Mucosa of rectum (tissue), 2 donors: ENCODE measurements at regions not wholly inside any gene's neighbourhood (a gene's known extent, or its start where the extent isn't known, plus 50 kb on each side); places are given as distances from the start of the nearest gene placed in this dataset.

Experiments
- H3K27ac ChIP-seq, 2 donors: one replicate each; pipeline ENCODE4 v1.7.0; 2013; ENCODE audit warnings: inconsistent platforms in 2 of 2, low read depth in 2 of 2, low read length in 2 of 2
- H3K27me3 ChIP-seq, 2 donors: one replicate each; pipeline ENCODE4 v1.7.0; 2013; ENCODE audit warnings: low read length in 2 of 2; ENCODE audit not compliant: control insufficient read depth in 2 of 2, insufficient read depth in 2 of 2
- H3K36me3 ChIP-seq, 2 donors: one replicate each; pipeline ENCODE4 v1.7.0; 2013; ENCODE audit warnings: low read length in 2 of 2; ENCODE audit not compliant: control insufficient read depth in 2 of 2, insufficient read depth in 2 of 2
- H3K4me1 ChIP-seq, 2 donors: one replicate each; pipeline ENCODE4 v1.7.0; 2013; ENCODE audit warnings: low read length in 2 of 2, mild to moderate bottlenecking in 1 of 2; ENCODE audit not compliant: control insufficient read depth in 2 of 2, insufficient read depth in 2 of 2
- H3K4me3 ChIP-seq, 2 donors: one replicate each; pipeline ENCODE4 v1.7.0; 2013; ENCODE audit warnings: low read length in 2 of 2
- H3K9ac ChIP-seq, 2 donors: one replicate each; pipeline ENCODE4 v1.7.0; 2013; ENCODE audit warnings: low read length in 2 of 2, low read depth in 1 of 2, mild to moderate bottlenecking in 1 of 2
- H3K9me3 ChIP-seq, 2 donors: one replicate each; pipeline ENCODE4 v1.7.0; 2013; ENCODE audit warnings: low read length in 2 of 2; ENCODE audit not compliant: control insufficient read depth in 2 of 2
- donor health status: healthy.
- donor health status: Normal muscosa, but diverticular disease.

DNA sequence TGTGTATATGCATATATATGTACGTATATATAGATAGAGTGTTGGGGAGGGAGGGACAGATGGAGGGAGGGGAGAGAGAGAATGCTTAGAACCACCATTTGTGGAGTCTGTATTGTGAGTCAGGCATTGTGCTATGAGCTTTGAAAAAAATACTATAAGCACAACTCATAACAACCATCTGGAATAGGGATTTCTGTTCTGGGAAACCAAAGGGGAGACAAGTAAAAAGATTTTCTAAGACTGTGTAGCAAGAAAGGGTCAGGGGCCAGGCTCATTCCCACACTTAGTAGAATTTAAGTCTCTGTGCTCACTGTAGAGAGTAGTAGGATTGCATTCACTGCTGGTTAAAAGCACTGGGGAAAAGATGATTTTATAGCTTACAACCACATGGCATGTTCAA, 202.3 kb upstream of the SGCD start:
- Histone ChIP-seq H3K4me1 (no peaks in the 10 kb centered on the region), H3K4me3 (no peak overlapping the region), H3K9ac (no peak overlapping the region), H3K36me3 (no peaks in the 10 kb centered on the region), H3K9me3 (no peaks in the 10 kb centered on the region), H3K27ac (no peak overlapping the region), H3K27me3 (no peaks in the 10 kb centered on the region)

DNA sequence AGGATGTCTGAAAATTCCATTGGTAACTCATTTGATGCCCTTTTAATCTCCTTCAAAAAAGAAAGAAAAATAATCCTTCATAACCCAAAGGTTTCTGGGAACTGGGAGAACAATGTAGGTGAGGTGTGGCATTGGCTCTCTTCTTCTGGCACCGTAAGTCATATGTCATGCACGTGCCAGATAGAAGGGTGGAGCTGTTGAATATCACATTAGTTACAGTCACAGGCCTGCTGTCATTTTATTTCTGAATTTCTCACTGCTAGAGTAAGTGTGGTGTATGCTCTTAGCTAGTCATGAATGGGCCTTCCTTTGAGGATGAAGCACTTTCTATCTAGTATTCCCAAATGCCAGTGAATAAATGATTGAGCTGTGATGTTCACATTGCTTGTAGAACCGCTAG, 201.8 kb upstream of the SGCD start:
- H3K36me3 ChIP-seq = no peaks in the 10 kb centered on the region
- H3K27me3 ChIP-seq = no peaks in the 10 kb centered on the region
- no peak overlapping the region for H3K4me3 ChIP-seq
- H3K27ac ChIP-seq = no peak overlapping the region
- no peak overlapping the region for H3K9ac ChIP-seq
- H3K4me1 ChIP-seq = no peaks in the 10 kb centered on the region
- H3K9me3 ChIP-seq = no peaks in the 10 kb centered on the region

DNA sequence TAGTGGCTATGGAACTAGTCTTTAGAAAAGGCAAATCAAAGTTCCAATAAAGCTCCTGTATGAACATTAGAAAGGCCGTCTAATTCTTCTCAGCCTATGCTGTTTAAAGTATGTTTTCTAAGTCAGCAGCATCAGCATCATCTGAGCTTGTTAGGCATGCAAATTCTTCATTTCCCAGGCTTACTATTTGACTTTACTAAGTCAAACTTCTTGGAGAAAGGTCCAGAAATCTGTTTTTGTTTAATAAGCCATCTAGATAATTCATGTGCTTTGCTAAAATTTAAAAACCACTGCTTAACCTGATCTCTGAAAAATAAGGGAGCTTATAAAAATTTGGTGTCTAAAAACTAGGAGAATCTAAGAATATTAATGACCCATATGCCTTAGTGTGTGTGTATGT, 200.2 kb upstream of the SGCD start:
- Histone ChIP-seq H3K4me1 (no peaks in the 10 kb centered on the region), H3K27me3 (no peaks in the 10 kb centered on the region), H3K9me3 (no peaks in the 10 kb centered on the region)

DNA sequence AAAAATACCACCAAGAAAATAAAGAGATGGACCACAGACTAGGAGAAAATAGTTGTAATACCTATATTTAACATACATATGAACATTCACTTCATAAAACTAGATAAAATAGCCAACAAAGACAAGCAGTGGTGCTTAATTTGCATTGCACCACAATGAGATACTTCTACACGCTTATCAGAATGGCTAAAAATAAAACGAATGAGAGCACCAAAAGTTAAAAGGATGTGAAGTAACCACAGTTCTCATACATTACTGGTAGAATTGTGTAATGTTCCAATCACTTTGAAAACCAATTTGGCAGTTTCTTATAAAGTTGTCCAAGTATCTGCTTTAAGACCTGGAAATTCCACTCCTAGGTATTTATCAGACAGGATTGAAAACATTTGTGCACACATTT, 198.9 kb upstream of the SGCD start:
- no peaks in the 10 kb centered on the region for H3K4me1 ChIP-seq
- H3K27ac ChIP-seq = no peak overlapping the region
- no peaks in the 10 kb centered on the region for H3K27me3 ChIP-seq
- H3K9me3 ChIP-seq = no peaks in the 10 kb centered on the region
- H3K36me3 ChIP-seq = no peaks in the 10 kb centered on the region
- no peak overlapping the region for H3K4me3 ChIP-seq
- no peak overlapping the region for H3K9ac ChIP-seq

More for the DNA sequence above, 200.2 kb upstream of the SGCD start:
- Histone ChIP-seq H3K27ac (no peak overlapping the region), H3K9ac (no peak overlapping the region), H3K36me3 (no peaks in the 10 kb centered on the region), H3K4me3 (no peak overlapping the region)

DNA sequence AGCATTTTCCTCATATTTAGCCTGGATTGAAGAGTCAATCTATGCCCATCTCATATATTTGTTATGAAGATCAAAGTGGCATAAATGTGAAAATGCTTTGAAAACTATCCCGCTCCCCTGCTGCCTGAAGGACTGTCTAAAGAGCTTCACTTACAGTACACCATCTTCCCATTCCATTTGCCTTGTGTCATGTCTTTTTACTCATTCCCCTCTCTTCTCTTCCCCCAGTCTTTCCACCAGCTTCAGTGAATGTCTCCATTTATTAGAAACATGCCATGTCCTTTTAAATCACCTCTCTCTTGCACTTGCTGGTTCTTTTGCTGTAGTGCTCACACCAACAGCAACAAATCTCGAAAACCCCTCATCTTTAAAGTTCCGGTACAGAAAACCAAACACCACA, 192.7 kb upstream of the SGCD start:
- Histone ChIP-seq H3K4me1 (no peaks in the 10 kb centered on the region), H3K36me3 (no peaks in the 10 kb centered on the region), H3K9ac (no peak overlapping the region), H3K4me3 (no peak overlapping the region), H3K9me3 (no peaks in the 10 kb centered on the region), H3K27ac (no peak overlapping the region), H3K27me3 (no peaks in the 10 kb centered on the region)

- Histone ChIP-seq H3K9me3 (no peaks in the 10 kb centered on the region), H3K36me3 (no peaks in the 10 kb centered on the region), H3K27ac (no peak overlapping the region), H3K9ac (no peak overlapping the region), H3K4me1 (no peaks in the 10 kb centered on the region), H3K27me3 (no peaks in the 10 kb centered on the region), H3K4me3 (no peak overlapping the region)
These were observed 191.4 kb upstream of the SGCD start for GRCh38 chr5:156135531-156135930.

GRCh38 chr5:156137071-156137869, 189.7 kb upstream of the SGCD start:
- no peaks in the 10 kb centered on the region for H3K4me1 ChIP-seq
- no peak overlapping the region for H3K27ac ChIP-seq
- H3K36me3 ChIP-seq = no peaks in the 10 kb centered on the region
- H3K9me3 ChIP-seq = no peaks in the 10 kb centered on the region
- H3K4me3 ChIP-seq = no peak overlapping the region
- no peaks in the 10 kb centered on the region for H3K27me3 ChIP-seq
- H3K9ac ChIP-seq = no peak overlapping the region

- H3K9me3 ChIP-seq = no peaks in the 10 kb centered on the region
- no peaks in the 10 kb centered on the region for H3K27me3 ChIP-seq
- H3K36me3 ChIP-seq = no peaks in the 10 kb centered on the region
- no peak overlapping the region for H3K9ac ChIP-seq
- H3K4me3 ChIP-seq = no peak overlapping the region
- H3K4me1 ChIP-seq = no peaks in the 10 kb centered on the region
- H3K27ac ChIP-seq = no peak overlapping the region
These were observed 184.1 kb upstream of the SGCD start for GRCh38 chr5:156142867-156143266.

GRCh38 chr5:156147261-156147943, 179.6 kb upstream of the SGCD start:
- Histone ChIP-seq H3K36me3 (no peaks in the 10 kb centered on the region), H3K27me3 (no peaks in the 10 kb centered on the region), H3K27ac (no peak overlapping the region), H3K9ac (no peak overlapping the region), H3K4me1 (no peaks in the 10 kb centered on the region), H3K9me3 (no peaks in the 10 kb centered on the region), H3K4me3 (no peak overlapping the region)

GRCh38 chr5:156147944-156148285, 179.0 kb upstream of the SGCD start:
- Histone ChIP-seq H3K27ac (no peak overlapping the region), H3K9me3 (no peaks in the 10 kb centered on the region), H3K36me3 (no peaks in the 10 kb centered on the region), H3K9ac (no peak overlapping the region), H3K4me1 (no peaks in the 10 kb centered on the region), H3K4me3 (no peak overlapping the region), H3K27me3 (no peaks in the 10 kb centered on the region)
